Stimulated activated CD4-positive, alpha-beta T cell treated with anti-CD3 and anti-CD28 coated beads, Interleukin-12 subunit alpha, Interleukin-12 subunit beta, amount 100 ng/mL, for 24 hours (primary cell): ENCODE measurements at regions not wholly inside any gene's neighbourhood (a gene's known extent, or its start where the extent isn't known, plus 50 kb on each side); places are given as distances from the start of the nearest gene placed in this dataset.
A peak's percentile ranks its signal among the peaks of the same experiment; 100 is the strongest.
"Not testable (repeated sequence)": the region's sequence is repeated elsewhere in the genome, so short reads cannot be mapped to it uniquely, and the experiment has no call there.

Experiments used
- DNase-seq, 2 experiments: peaks; one replicate each; pipeline ENCODE4 v3.0.0-alpha.2; 2020; ENCODE audit warnings: low read depth in 2 of 2

GRCh38 chr4:173765751-173766150 lies 235.7 kb upstream of the HAND2 start:
- no peak for DNase-seq

- no peak for DNase-seq
Observed at GRCh38 chr4:173763389-173763788, 233.4 kb upstream of the HAND2 start.

DNA sequence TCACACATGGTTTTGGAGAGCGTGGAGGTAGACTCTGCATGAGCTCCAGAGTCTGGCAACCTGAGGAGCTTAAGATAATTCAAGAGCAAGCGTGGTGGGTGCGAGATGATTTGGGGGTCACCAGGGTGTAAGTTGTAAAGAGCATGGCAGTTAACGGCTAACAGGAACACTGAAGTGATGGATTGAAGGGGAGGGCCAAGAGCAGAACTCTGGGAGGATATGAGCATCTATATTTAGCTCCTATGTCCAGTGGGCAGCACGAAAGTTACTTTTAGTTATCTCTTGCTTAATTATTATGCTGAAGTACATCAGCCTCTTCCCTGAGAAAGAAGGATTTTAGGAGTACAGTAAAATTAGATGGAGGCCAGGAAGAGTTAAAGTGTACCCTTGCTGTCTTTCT lies 231.9 kb upstream of the HAND2 start:
- no peak for DNase-seq

- DNase-seq, result no peak
Observed at GRCh38 chr4:173761236-173761635, 231.2 kb upstream of the HAND2 start.

- no peak for DNase-seq
Observed at GRCh38 chr4:173758132-173758531, 228.1 kb upstream of the HAND2 start.

DNA sequence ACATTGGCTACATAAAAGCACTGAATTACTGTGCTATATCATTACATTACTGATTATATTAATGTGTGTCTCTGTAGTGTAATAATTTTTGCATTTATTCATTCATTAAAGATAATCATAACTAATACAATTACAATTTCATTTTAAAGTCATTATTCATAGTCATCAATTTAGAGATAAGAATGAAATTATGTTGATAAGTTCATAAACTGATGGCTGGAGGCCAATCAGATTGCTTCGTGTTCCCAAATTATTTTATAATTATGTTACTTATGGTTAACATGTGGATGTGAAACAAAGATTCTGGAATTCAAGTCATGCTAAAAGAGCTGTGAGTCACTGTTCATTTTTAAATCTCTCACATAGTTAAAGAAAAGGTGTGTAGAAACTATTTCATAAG lies 223.4 kb upstream of the HAND2 start:
- no peak for DNase-seq

DNA sequence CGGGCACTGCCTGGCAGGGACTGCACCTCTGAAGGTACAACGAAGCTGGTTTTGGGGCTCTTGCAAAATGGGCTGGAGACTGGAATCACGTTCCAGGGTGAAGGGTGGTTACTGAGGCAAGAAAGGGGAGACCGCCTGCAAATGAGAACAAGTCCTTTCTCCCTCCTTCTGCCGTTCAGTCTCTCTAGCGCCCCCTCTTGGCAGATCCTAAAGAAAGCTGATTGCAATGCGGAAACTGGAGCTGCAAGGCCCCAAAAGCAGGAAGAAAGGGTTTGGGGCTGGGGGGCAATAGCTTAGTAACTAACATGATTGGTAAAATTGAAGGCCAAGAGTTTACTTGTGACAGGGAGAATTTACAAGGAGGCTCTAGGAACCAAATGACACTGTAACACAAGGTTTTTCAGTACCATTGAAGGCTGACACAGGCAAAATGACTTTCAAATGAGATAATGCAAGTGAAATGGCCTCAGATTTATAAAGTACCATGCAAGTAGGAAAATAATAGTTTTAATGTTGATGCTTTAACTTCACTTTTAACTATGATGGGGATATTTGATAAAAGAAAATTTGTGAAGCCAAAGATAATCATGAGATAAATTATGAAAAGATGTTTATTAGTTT lies 222.7 kb upstream of the HAND2 start:
- DNase-seq, result peak in 1 of 2 experiments; percentile 3

DNA sequence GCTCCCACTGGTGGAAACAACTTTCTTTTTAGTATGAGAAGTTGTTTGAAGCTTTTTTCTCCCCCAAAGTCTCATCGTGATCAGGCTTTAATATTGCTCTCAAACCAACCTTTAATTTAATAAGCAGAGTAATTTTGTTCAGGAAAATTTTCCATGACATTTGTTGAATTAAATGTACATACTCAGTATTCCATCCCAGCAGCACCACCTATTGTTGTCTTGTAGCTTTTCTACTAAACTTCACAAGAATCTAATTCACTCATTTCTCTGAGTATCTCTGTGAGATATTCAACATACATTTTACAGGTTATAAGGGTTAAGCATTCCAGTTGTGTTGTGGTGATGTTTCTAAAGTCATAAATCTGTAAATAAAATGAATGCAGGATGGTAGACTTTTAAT lies 218.3 kb upstream of the HAND2 start:
- DNase-seq, result no peak

DNA sequence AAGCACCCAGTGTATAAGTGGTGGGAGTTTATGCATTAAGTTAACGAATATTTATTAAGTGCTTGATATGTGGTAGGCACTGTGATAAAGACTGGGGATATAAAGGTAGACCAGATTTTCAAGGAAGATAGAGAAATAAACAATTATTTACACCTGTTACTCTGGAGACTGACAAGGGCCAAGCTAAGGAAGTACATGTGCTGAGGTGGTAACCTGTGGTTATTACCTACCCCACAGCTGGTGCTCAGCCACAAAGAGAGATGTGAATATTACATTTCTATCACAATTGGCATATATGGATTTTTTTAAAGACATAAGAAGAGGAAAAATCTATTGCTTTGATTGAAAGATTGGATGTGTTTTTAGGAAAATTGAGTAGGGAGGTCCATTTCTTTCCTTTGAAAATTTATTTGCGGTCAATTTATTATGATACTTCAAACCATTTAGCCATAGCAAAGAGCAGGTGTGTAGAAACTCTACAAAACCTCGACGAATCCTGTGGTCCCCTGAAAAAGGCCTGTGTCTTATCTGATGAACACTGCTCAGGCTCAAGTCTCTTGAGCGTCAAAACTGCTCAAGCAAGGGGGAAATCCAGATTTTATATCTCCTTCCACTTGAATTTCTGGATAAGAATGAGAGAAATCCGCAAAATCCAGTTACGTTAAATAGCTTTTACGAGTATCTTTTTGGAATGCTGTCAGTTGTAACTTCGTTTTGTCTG lies 217.7 kb upstream of the HAND2 start:
- no peak for DNase-seq

DNA sequence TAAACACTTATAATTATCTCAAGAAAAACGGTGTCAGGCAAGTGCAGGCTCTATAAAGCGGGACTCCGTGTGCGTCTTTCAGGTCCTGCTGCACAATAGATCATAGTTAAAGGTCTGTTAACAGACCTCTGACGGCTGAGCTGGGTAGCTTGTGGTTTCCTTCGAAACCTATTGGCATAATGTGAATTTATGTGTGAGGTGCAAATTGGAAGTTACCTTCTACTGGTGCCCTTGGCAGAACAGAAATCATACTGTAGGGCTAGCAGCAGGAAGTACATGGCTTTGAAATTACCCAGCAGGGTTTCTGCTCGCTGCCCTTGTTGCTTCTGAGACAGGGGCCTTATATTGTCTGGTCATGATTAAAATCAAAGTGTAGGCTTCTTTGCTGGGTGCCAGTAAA lies 216.4 kb upstream of the HAND2 start:
- DNase-seq, result no peak

DNA sequence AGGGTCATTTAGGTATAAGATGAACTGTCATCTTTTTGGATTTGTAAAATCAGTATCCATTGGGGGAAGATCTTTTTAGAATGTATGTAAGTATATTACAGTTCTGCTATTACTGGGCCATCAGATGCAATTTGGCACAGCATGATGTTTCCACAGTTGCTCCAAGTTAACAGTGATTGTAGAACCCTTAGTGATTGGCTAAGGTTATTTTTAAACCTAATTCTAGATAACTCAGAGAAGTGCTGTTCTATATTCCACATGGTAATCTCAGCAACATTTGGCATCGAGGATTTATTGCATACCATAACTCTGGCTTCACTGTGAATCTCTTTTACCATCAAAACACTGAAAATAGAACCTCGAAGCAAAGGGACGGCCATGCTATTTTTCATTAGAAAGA lies 215.7 kb upstream of the HAND2 start:
- no peak for DNase-seq

DNA sequence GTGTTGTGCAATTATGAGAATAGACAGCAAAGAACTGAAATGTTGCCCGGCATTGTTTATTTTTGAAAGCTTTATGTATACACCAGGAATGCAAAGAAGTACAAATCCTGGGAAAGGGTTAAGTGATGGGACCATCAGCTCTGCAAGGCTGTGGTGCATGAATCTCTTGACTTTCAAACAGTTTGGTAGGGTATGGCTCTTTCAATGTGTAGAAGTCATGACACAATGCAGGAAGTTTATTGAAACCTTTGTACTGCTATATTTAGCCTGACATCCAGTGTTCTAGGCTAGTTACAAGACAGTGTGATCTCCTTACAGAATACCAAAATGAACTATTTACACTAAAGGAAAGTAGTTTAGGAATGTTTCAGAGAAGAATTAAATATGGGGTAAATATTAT lies 206.8 kb upstream of the HAND2 start:
- DNase-seq, result no peak

GRCh38 chr4:173735585-173735984 lies 205.6 kb upstream of the HAND2 start:
- DNase-seq, result no peak

GRCh38 chr4:173735049-173735448 lies 205.0 kb upstream of the HAND2 start:
- DNase-seq, result no peak

GRCh38 chr4:173731257-173731656 lies 201.2 kb upstream of the HAND2 start:
- no peak for DNase-seq

- no peak for DNase-seq
Observed at GRCh38 chr4:173722075-173722474, 192.0 kb upstream of the HAND2 start.

DNA sequence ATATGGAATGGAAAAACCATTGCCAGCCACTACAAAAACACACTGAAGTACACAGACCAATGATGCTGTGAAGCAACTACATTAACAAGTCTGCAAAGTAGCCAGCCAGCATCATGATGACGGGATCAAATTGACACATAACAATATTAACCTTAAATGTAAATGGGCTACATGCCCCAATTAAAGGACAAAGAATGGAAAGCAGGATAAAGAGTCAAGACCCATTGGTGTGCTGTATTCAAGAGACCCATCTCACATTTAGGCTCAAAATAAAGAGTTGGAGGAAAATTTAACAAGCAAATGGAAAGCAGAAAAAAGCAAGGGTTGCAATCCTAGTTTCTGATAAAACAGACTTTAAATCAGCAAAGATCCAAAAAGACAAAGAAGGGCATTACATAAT lies 188.5 kb upstream of the HAND2 start:
- not testable (repeated sequence) for DNase-seq

DNA sequence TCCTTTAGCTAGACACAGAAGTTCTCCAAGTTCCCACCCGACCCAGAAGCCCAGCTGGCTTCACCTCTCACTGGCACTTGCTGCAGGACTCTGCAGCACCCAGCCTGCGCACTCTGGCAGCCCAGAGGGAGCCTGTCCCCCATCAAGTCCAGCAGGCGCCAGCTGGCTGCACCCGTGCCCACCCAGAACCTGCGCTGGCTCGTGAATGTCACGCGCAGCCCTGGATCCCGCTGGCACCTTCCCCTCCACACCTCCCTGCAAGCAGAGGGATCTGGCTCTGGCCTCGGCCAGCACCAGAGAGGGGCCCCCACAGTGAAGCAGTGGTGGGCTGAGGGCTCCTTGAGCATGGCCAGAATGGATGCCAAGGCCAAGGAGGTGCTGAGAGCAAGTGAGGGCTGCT lies 187.6 kb upstream of the HAND2 start:
- no peak for DNase-seq

- DNase-seq, result no peak
Observed at GRCh38 chr4:173714456-173714855, 184.4 kb upstream of the HAND2 start.

DNA sequence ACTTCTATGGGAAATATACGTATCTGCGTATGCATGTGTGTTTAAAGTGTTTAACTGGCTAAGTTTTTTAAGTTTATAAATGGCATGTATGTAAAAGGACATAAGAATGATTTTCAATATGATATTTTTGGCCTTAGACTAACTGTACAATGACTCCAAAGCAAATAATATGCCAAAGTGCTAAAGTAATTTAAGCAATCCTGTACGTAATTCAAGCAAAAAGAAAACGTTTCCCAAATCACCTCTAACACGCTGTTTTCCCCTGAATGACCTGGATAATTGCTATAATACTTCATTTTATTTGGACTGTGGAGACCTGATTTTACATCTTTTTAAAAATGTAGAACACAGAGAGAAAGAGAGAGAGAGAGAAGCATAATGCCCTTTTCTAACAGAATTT lies 183.0 kb upstream of the HAND2 start:
- DNase-seq, result no peak

GRCh38 chr4:173707658-173708419 lies 177.8 kb upstream of the HAND2 start:
- no peak for DNase-seq

GRCh38 chr4:173704201-173704600 lies 174.2 kb upstream of the HAND2 start:
- no peak for DNase-seq

GRCh38 chr4:173703021-173703420 lies 173.0 kb upstream of the HAND2 start:
- no peak for DNase-seq
